Astrocyte (in vitro differentiated cells and primary cell): ENCODE measurements at regions not wholly inside any gene's neighbourhood (a gene's known extent, or its start where the extent isn't known, plus 50 kb on each side); places are given as distances from the start of the nearest gene placed in this dataset.

Source experiments
- CTCF ChIP-seq: IDR thresholded peaks from 2 replicates; pipeline ENCODE4 v1.5.1; 2011; ENCODE audit warnings: low read depth, mild to moderate bottlenecking, inconsistent platforms, low read length, moderate library complexity; ENCODE audit not compliant: insufficient read depth
- EZH2 ChIP-seq: IDR thresholded peaks from 2 replicates; pipeline ENCODE4 v1.6.1; 2012; ENCODE audit warnings: mild to moderate bottlenecking, low read length, inconsistent platforms; ENCODE audit not compliant: insufficient read depth

GRCh38 chrX:44675362-44676024, 132.8 kb upstream of the FUNDC1 start:
- TF ChIP-seq CTCF (no peak), EZH2 (no peak)
